H1 (cell line): ENCODE measurements at regions not wholly inside any gene's neighbourhood (a gene's known extent, or its start where the extent isn't known, plus 50 kb on each side); places are given as distances from the start of the nearest gene placed in this dataset.

Experiments
- CTCF ChIA-PET: fragments of 300-600 bp; sonication (Branson Sonifier 250); formaldehyde crosslinking; loops from one replicate; lab custom pipeline; 2021; ENCODE audit not compliant: partially characterized antibody; lab: Charles Lee
- POLR2A ChIA-PET: fragments of 300-600 bp; sonication (Branson Sonifier 250); formaldehyde crosslinking; loops from one replicate; lab custom pipeline; 2021; ENCODE audit warnings: inconsistent platforms; ENCODE audit not compliant: partially characterized antibody; lab: Charles Lee
- DNase-seq, 2 experiments: peaks; one replicate each; pipeline versions ENCODE4 v3.0.0 to v3.0.0-alpha.2; 2010 to 2022; ENCODE audit warnings: low spot score in 2 of 2, low read depth in 1 of 2, mixed read lengths in 1 of 2
- FAIRE-seq: peaks from 2 replicates; lab custom pipeline; 2011; peaks lifted over from hg19 to GRCh38; lab: Jason Lieb, UNC
- H2AFZ ChIP-seq: 2 replicates; pipeline ENCODE4 v1.8.1; 2012; ENCODE audit warnings: low read length, inconsistent platforms
- H2AK5ac ChIP-seq: 2 replicates; pipeline ENCODE4 v1.6.1; 2013; ENCODE audit warnings: low read depth, low read length
- H2BK120ac ChIP-seq: replicated peaks from 2 replicates; pipeline ENCODE3; 2013; ENCODE audit warnings: low read depth, low read length, inconsistent platforms
- H2BK12ac ChIP-seq: 2 replicates; pipeline ENCODE4 v1.6.1; 2013; ENCODE audit warnings: low read depth, low read length
- H2BK15ac ChIP-seq: 2 replicates; pipeline ENCODE4 v1.6.1; 2013; ENCODE audit warnings: low read length
- H2BK20ac ChIP-seq: 2 replicates; pipeline ENCODE4 v1.6.1; 2013; ENCODE audit warnings: low read length
- H2BK5ac ChIP-seq: 2 replicates; pipeline ENCODE4 v1.6.1; 2013; ENCODE audit warnings: low read depth, low read length
- H3K14ac ChIP-seq: 2 replicates; pipeline ENCODE4 v1.6.1; 2013; ENCODE audit warnings: inconsistent platforms; ENCODE audit not compliant: insufficient read length
- H3K18ac ChIP-seq: 2 replicates; pipeline ENCODE4 v1.6.1; 2013; ENCODE audit warnings: low read length; ENCODE audit errors: extremely low read depth
- H3K23ac ChIP-seq: 2 replicates; pipeline ENCODE4 v1.6.1; 2013; ENCODE audit warnings: inconsistent platforms; ENCODE audit not compliant: insufficient read length
- H3K23me2 ChIP-seq: 2 replicates; pipeline ENCODE4 v1.6.1; 2013; ENCODE audit warnings: low read depth, low read length
- H3K27ac ChIP-seq: 2 replicates; pipeline ENCODE4 v1.6.1; 2011; ENCODE audit warnings: low read depth, low read length, inconsistent platforms
- H3K27me3 ChIP-seq, 4 experiments: replicated peaks in 1 of 4; 1 replicate in 1 of 4; 2 replicates in 3 of 4; pipeline versions ENCODE4 v1.6.1 to v1.8.1; 2011 to 2013; ENCODE audit warnings: low read length in 3 of 4, mild to moderate bottlenecking in 3 of 4, inconsistent platforms in 2 of 4, mixed read lengths in 2 of 4, moderate library complexity in 1 of 4; ENCODE audit not compliant: control insufficient read depth in 3 of 4, insufficient read depth in 3 of 4; ENCODE audit errors: extremely low read depth in 1 of 4
- H3K36me3 ChIP-seq, 4 experiments: 2 replicates each; pipeline versions ENCODE4 v1.6.1 to v1.8.1; 2011 to 2013; ENCODE audit warnings: mild to moderate bottlenecking in 4 of 4, low read length in 3 of 4, moderate library complexity in 2 of 4, control low read depth in 1 of 4, inconsistent platforms in 1 of 4; ENCODE audit not compliant: insufficient read depth in 4 of 4, control insufficient read depth in 2 of 4
- H3K4ac ChIP-seq: replicated peaks from 2 replicates; pipeline ENCODE3; 2013; ENCODE audit warnings: low read length, low read depth, mixed read lengths, inconsistent platforms; ENCODE audit not compliant: insufficient read length
- H3K4me1 ChIP-seq, 4 experiments: replicated peaks in 1 of 4; 1 replicate in 1 of 4; 2 replicates in 3 of 4; pipeline versions ENCODE4 v1.6.1 to v1.8.1; 2011 to 2013; ENCODE audit warnings: low read length in 3 of 4, inconsistent platforms in 2 of 4, mixed read lengths in 1 of 4; ENCODE audit not compliant: insufficient read depth in 4 of 4, control insufficient read depth in 3 of 4
- H3K4me2 ChIP-seq, 2 experiments: 2 replicates each; pipeline versions ENCODE4 v1.6.1 to v1.8.1; 2011 to 2013; ENCODE audit warnings: low read depth in 2 of 2, low read length in 2 of 2, control low read depth in 1 of 2, inconsistent platforms in 1 of 2, mild to moderate bottlenecking in 1 of 2; ENCODE audit not compliant: insufficient read depth in 1 of 2
- H3K4me3 ChIP-seq, 4 experiments: fragments of 200-600, 300-600 bp in 1 of 4; sonication (generic), shearing (Covaris generic), sonication (Bioruptor Twin) in 1 of 4; 2 replicates each; pipeline versions ENCODE4 v1.5.1 to v1.8.1; 2011 to 2016; ENCODE audit warnings: low read length in 4 of 4, low read depth in 3 of 4, control low read depth in 2 of 4, inconsistent platforms in 2 of 4, mild to moderate bottlenecking in 2 of 4, mixed read lengths in 1 of 4, moderate library complexity in 1 of 4; ENCODE audit not compliant: insufficient read depth in 2 of 4; ENCODE audit errors: extremely low read depth in 1 of 4
- H3K56ac ChIP-seq: replicated peaks from 2 replicates; pipeline ENCODE3; 2013; ENCODE audit warnings: low read depth, mild to moderate bottlenecking, mixed read lengths, low read length, inconsistent platforms; ENCODE audit not compliant: insufficient read length
- H3K79me1 ChIP-seq: 2 replicates; pipeline ENCODE4 v1.6.1; 2013; ENCODE audit warnings: low read depth, low read length, control low read depth
- H3K79me2 ChIP-seq, 2 experiments: 2 replicates each; pipeline versions ENCODE4 v1.6.1 to v1.8.1; 2012 to 2013; ENCODE audit warnings: low read length in 2 of 2, mild to moderate bottlenecking in 2 of 2, inconsistent platforms in 1 of 2; ENCODE audit not compliant: insufficient read depth in 2 of 2, control insufficient read depth in 1 of 2
- H3K9ac ChIP-seq, 4 experiments: replicated peaks in 1 of 4; 1 replicate in 1 of 4; 2 replicates in 3 of 4; pipeline versions ENCODE4 v1.6.1 to v1.8.1; 2011 to 2013; ENCODE audit warnings: low read depth in 3 of 4, low read length in 3 of 4, control low read depth in 2 of 4, mild to moderate bottlenecking in 2 of 4, moderate library complexity in 2 of 4, inconsistent platforms in 1 of 4; ENCODE audit errors: extremely low read depth in 1 of 4
- H3K9me3 ChIP-seq, 2 experiments: 2 replicates each; pipeline versions ENCODE4 v1.6.1 to v1.8.1; 2012 to 2013; ENCODE audit warnings: mild to moderate bottlenecking in 2 of 2, moderate library complexity in 2 of 2, control low read depth in 1 of 2, inconsistent platforms in 1 of 2, low read depth in 1 of 2, low read length in 1 of 2, mixed read lengths in 1 of 2; ENCODE audit not compliant: insufficient read depth in 2 of 2
- H4K20me1 ChIP-seq, 2 experiments: replicated peaks in 1 of 2; 2 replicates each; pipeline versions ENCODE3 to v1.8.1; 2011 to 2013; ENCODE audit warnings: inconsistent platforms in 2 of 2, low read length in 2 of 2, mild to moderate bottlenecking in 1 of 2; ENCODE audit not compliant: insufficient read depth in 2 of 2, control insufficient read depth in 1 of 2
- H4K5ac ChIP-seq: 2 replicates; pipeline ENCODE4 v1.6.1; 2013; ENCODE audit warnings: low read length, low read depth, mixed read lengths, inconsistent platforms; ENCODE audit not compliant: insufficient read length
- H4K8ac ChIP-seq: 2 replicates; pipeline ENCODE4 v1.8.0; 2013; ENCODE audit warnings: mild to moderate bottlenecking, moderate library complexity, low read length, inconsistent platforms; ENCODE audit not compliant: insufficient read depth; ENCODE audit errors: extremely low read depth
- H4K91ac ChIP-seq: replicated peaks from 2 replicates; pipeline ENCODE3; 2013; ENCODE audit warnings: low read length, mixed read lengths, inconsistent platforms; ENCODE audit not compliant: insufficient read length
- TBP ChIP-seq: IDR thresholded peaks from 2 replicates; pipeline ENCODE4 v1.6.1; 2011; ENCODE audit warnings: low read depth, low read length, improper control_type of control experiment
- WGBS, 2 experiments: shearing (Covaris generic) in 1 of 2; methylation state at CpG; one replicate each; pipeline versions ENCODE4 v1.1.6 to v1.1.7; 2013 to 2015; ENCODE audit warnings: low lambda C conversion rate in 2 of 2, mixed read lengths in 2 of 2, inconsistent platforms in 1 of 2, low coverage in 1 of 2, missing lambda C conversion rate in 1 of 2; ENCODE audit not compliant: insufficient replicate concordance in 2 of 2, insufficient coverage in 1 of 2, insufficient read length in 1 of 2; ENCODE audit errors: extremely low coverage in 1 of 2, missing lambda C conversion rate in 1 of 2; 5-methylcytosine and 5-hydroxymethylcytosine counted together

- Histone ChIP-seq H3K27ac (no peak overlapping the region), H2BK5ac (no peak overlapping the region), H4K20me1 (no peaks in the 10 kb centered on the region), H4K5ac (no peak overlapping the region), H3K23me2 (no peaks in the 10 kb centered on the region), H2BK15ac (no peak overlapping the region), H2BK12ac (no peak overlapping the region), H2AK5ac (no peak overlapping the region), H3K9ac (no peak overlapping the region), H2BK120ac (no peak overlapping the region), H3K4me3 (no peak overlapping the region), H3K14ac (no peak overlapping the region), H3K4me1 (peaks cover 0 to 4% (median 2%) of the 10 kb centered on the region in 4 experiments; a peak in 4 of 7 replicates), H3K9me3 (no peaks in the 10 kb centered on the region), H3K56ac (no peak overlapping the region), H3K4me2 (no peak overlapping the region), H4K91ac (no peak overlapping the region), H3K18ac (no peak overlapping the region), H3K27me3 (no peaks in the 10 kb centered on the region), H4K8ac (no peak overlapping the region), H3K36me3 (no peaks in the 10 kb centered on the region), H3K79me2 (no peaks in the 10 kb centered on the region), H2AFZ (no peak overlapping the region), H3K23ac (no peak overlapping the region), H3K4ac (no peak overlapping the region), H2BK20ac (no peak overlapping the region), H3K79me1 (no peaks in the 10 kb centered on the region)
- TF ChIP-seq TBP, result no peak
- WGBS, 2 experiments, result 92% methylated on average over 4 of the region's 4 CpGs; no CpG with 5 or more reads in 1 of the 2 experiments
- FAIRE-seq (no peak), DNase-seq (no peak)
- POLR2A ChIA-PET, result no interaction called here
- CTCF ChIA-PET, result interaction anchor here (1.1 kb wide), 1 partner anchor 11 kb away, joined by 4 read pairs; no protein-coding TSS in a partner anchor
These were observed 74.7 kb upstream of the SYN2 start for GRCh38 chr3:11929531-11929930.
